ENCODE measurements at regions not wholly inside any gene's neighbourhood (a gene's known extent, or its start where the extent isn't known, plus 50 kb on each side); places are given as distances from the start of the nearest gene placed in this dataset.

DNA sequence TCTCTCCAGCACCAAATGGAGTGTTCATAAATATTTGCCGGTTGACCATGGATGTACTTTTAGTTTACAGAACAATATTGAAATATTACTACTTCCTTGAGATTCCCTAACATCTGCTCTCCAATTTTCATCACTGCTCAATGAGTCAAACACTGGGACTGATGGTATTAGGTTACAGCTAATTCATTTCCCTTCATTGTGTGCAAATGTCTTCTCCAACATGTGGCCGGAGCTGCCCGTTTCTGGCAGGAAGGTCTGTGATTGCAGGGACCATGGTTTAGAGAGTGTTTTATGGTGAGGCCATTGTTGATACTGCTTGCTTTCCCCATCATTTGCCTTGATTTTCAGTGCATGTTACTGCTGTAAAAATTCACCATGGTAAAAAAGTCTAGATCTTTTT lies 209.3 kb downstream of the HS3ST3B1 start:
- no TSS peak for BruUV-seq (replicated peaks)
- H3K27ac ChIP-seq (ENCODE audit: low read depth, low read length), result no peak overlapping the region
- RAD21 ChIA-PET (ENCODE audit: low non-redundant PET in 1 of 2, low total read pairs in 2 of 2, uncharacterized antibody in 2 of 2, unreplicated experiment in 2 of 2), result no interaction called here
- no peak overlapping the region for H2AFZ ChIP-seq (ENCODE audit: low read depth, low read length, poor library complexity, severe bottlenecking)
- H3K79me2 ChIP-seq (ENCODE audit: insufficient read depth, low read length), result no peaks in the 10 kb centered on the region
- no peaks in the 10 kb centered on the region for H4K20me1 ChIP-seq (ENCODE audit: insufficient read depth)
- no peak for TF ChIP-seq CBX3 (IDR thresholded peaks at IDR 0.05; ENCODE audit: low read depth)
- H3K27me3 ChIP-seq (ENCODE audit: insufficient read depth, low read length), result no peaks in the 10 kb centered on the region
- H3K9ac ChIP-seq (ENCODE audit: low read length), result no peak overlapping the region
- H3K4me3 ChIP-seq (replicated peaks in 1 of 2; ENCODE audit: low read depth in 1 of 2, low read length in 2 of 2), result no peak overlapping the region
- ATAC-seq, result no peak
- DNase-seq (ENCODE audit: low read depth, low spot score), result no peak
- POLR2A ChIA-PET, result no interaction called here
- no peaks in the 10 kb centered on the region for H3K36me3 ChIP-seq (ENCODE audit: control insufficient read depth in 1 of 2, insufficient read depth in 2 of 2, low read length in 2 of 2)
- 0 out of 4 replicates have a peak, but pooled peaks cover 0 to 3% of the 10 kb centered on the region in 2 experiments for H3K9me3 ChIP-seq (ENCODE audit: control insufficient read depth in 1 of 2, insufficient read depth in 1 of 2, low read depth in 1 of 2, low read length in 2 of 2)
- no peaks in the 10 kb centered on the region for H3K9me2 ChIP-seq (ENCODE audit: insufficient read depth)
- H3K4me1 ChIP-seq (ENCODE audit: control insufficient read depth in 1 of 2, insufficient read depth in 2 of 2, low read length in 2 of 2), result no peaks in the 10 kb centered on the region
- H3K4me2 ChIP-seq (ENCODE audit: low read length), result no peak overlapping the region
- intact Hi-C loops (cut with micrococcal nuclease), result no loop called here
- CTCF ChIA-PET, result no interaction called here

DNA sequence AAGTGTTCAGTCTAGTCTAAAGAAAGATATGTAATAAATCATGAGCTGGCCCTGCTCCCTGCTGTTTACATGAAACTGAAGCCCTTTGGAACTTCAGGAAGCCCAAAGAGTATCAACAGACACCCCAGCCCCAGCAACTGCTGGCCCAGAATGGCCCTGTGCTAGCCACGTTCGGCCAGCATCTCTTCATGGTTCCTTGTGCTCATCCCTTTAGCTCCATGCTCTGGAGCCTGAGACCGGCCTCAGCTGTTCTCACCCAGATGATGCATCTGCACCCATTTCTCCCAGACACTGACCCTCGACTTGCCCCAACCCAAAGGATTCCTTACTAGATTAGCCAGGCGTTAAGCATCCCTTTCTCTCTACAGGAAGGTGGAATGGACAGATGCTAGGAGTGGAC lies 207.3 kb downstream of the HS3ST3B1 start:
- Histone ChIP-seq H4K20me1 (ENCODE audit: insufficient read depth) (no peaks in the 10 kb centered on the region), H3K9me2 (ENCODE audit: insufficient read depth) (no peaks in the 10 kb centered on the region), H3K4me3 (replicated peaks in 1 of 2; ENCODE audit: low read depth in 1 of 2, low read length in 2 of 2) (no peak overlapping the region), H3K27me3 (ENCODE audit: insufficient read depth, low read length) (no peaks in the 10 kb centered on the region), H3K79me2 (ENCODE audit: insufficient read depth, low read length) (no peaks in the 10 kb centered on the region), H3K9ac (ENCODE audit: low read length) (no peak overlapping the region), H2AFZ (ENCODE audit: low read depth, low read length, poor library complexity, severe bottlenecking) (no peak overlapping the region), H3K4me1 (ENCODE audit: control insufficient read depth in 1 of 2, insufficient read depth in 2 of 2, low read length in 2 of 2) (no peaks in the 10 kb centered on the region), H3K4me2 (ENCODE audit: low read length) (no peak overlapping the region), H3K27ac (ENCODE audit: low read depth, low read length) (no peak overlapping the region), H3K9me3 (ENCODE audit: control insufficient read depth in 1 of 2, insufficient read depth in 1 of 2, low read depth in 1 of 2, low read length in 2 of 2) (no peaks in the 10 kb centered on the region), H3K36me3 (ENCODE audit: control insufficient read depth in 1 of 2, insufficient read depth in 2 of 2, low read length in 2 of 2) (no peaks in the 10 kb centered on the region)
- intact Hi-C loops (cut with micrococcal nuclease), result no loop called here
- ChIA-PET CTCF (no interaction called here), RAD21 (ENCODE audit: low non-redundant PET in 1 of 2, low total read pairs in 2 of 2, uncharacterized antibody in 2 of 2, unreplicated experiment in 2 of 2) (no interaction called here), POLR2A (no interaction called here)
- DNase-seq (ENCODE audit: low read depth, low spot score) (no peak), ATAC-seq (no peak)
- BruUV-seq (replicated peaks), result no TSS peak
- TF ChIP-seq EZH2 (IDR thresholded peaks at IDR 0.05) (no peak), SP1 (IDR thresholded peaks at IDR 0.05; ENCODE audit: low read depth) (no peak), REST (IDR thresholded peaks at IDR 0.05; ENCODE audit: low read depth) (no peak), CBX3 (IDR thresholded peaks at IDR 0.05; ENCODE audit: low read depth) (no peak), EZH2phosphoT487 (IDR thresholded peaks at IDR 0.05; ENCODE audit: borderline replicate concordance) (no peak), ZFX (IDR thresholded peaks at IDR 0.05) (no peak), ZNF274 (IDR thresholded peaks at IDR 0.05; ENCODE audit: low read depth, low read length) (no peak), SIN3A (IDR thresholded peaks at IDR 0.05; ENCODE audit: low read depth) (no peak), ELF1 (IDR thresholded peaks at IDR 0.05; ENCODE audit: borderline replicate concordance, low read depth) (no peak), EGR1 (IDR thresholded peaks at IDR 0.05; ENCODE audit: low read depth) (no peak), POLR2AphosphoS5 (IDR thresholded peaks at IDR 0.05; ENCODE audit: low read depth, low read length) (no peak), POLR2A (IDR thresholded peaks at IDR 0.05; ENCODE audit: borderline replicate concordance, extremely low read depth, insufficient read depth, insufficient read length) (no peak), JUND (IDR thresholded peaks at IDR 0.05) (no peak), SRF (IDR thresholded peaks at IDR 0.05; ENCODE audit: low read depth) (no peak), YY1 (IDR thresholded peaks at IDR 0.05; ENCODE audit: extremely low read depth, insufficient replicate concordance, low read depth, low read length) (no peak), RAD21 (IDR thresholded peaks at IDR 0.05; ENCODE audit: low read depth) (no peak)
- TF ChIP-seq, protein P1, sequence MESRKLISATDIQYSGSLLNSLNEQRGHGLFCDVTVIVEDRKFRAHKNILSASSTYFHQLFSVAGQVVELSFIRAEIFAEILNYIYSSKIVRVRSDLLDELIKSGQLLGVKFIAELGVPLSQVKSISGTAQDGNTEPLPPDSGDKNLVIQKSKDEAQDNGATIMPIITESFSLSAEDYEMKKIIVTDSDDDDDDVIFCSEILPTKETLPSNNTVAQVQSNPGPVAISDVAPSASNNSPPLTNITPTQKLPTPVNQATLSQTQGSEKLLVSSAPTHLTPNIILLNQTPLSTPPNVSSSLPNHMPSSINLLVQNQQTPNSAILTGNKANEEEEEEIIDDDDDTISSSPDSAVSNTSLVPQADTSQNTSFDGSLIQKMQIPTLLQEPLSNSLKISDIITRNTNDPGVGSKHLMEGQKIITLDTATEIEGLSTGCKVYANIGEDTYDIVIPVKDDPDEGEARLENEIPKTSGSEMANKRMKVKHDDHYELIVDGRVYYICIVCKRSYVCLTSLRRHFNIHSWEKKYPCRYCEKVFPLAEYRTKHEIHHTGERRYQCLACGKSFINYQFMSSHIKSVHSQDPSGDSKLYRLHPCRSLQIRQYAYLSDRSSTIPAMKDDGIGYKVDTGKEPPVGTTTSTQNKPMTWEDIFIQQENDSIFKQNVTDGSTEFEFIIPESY (IDR thresholded peaks at IDR 0.05; ENCODE audit: extremely low read depth, insufficient replicate concordance, low read length), result no peak
- TF ChIP-seq, protein P2, sequence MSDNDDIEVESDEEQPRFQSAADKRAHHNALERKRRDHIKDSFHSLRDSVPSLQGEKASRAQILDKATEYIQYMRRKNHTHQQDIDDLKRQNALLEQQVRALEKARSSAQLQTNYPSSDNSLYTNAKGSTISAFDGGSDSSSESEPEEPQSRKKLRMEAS (IDR thresholded peaks at IDR 0.05), result no peak
